ENCODE measurements at regions not wholly inside any gene's neighbourhood (a gene's known extent, or its start where the extent isn't known, plus 50 kb on each side); places are given as distances from the start of the nearest gene placed in this dataset.
"Not testable (repeated sequence)": the region's sequence is repeated elsewhere in the genome, so short reads cannot be mapped to it uniquely, and the experiment has no call there.

DNA sequence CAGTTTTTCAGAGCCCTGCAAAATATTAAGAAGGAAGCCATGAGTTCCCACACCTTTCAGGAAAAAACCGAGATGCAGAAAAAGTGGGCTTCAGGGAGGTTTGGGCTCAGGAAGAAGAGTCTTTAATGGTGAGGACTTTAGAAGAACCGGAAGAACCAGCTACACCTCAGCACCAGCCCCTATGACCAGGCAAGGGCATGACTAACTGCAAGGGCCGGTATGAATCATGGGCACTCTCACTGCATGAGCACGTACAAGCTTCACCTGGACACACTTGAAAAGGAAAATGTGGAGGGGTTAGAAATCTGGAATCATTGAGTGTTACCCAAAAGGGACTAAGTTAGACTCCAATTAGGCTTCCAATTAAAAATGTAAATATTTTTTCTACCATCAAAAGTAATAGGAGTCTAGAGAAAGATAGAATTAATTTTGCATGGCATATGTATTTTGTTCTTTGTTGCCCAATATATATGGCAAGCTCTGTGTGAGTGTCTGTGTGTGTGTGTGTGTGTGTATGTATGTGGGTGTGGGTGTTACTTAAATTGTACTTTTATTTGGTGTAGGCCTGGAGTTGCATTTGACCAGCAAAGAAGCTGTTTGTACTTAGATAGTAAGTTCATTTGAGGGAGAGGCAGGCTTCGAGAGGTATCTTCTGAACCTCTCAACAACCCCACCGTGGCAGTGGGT lies 66.5 kb upstream of the THUMPD2 start:
- H3K4me3 ChIP-seq (ENCODE audit: low read depth, low read length) = no peak overlapping the region
- DNase-seq (ENCODE audit: low read depth) = no peak
- TF ChIP-seq, protein P1, sequence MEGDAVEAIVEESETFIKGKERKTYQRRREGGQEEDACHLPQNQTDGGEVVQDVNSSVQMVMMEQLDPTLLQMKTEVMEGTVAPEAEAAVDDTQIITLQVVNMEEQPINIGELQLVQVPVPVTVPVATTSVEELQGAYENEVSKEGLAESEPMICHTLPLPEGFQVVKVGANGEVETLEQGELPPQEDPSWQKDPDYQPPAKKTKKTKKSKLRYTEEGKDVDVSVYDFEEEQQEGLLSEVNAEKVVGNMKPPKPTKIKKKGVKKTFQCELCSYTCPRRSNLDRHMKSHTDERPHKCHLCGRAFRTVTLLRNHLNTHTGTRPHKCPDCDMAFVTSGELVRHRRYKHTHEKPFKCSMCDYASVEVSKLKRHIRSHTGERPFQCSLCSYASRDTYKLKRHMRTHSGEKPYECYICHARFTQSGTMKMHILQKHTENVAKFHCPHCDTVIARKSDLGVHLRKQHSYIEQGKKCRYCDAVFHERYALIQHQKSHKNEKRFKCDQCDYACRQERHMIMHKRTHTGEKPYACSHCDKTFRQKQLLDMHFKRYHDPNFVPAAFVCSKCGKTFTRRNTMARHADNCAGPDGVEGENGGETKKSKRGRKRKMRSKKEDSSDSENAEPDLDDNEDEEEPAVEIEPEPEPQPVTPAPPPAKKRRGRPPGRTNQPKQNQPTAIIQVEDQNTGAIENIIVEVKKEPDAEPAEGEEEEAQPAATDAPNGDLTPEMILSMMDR (IDR thresholded peaks at IDR 0.05; ENCODE audit: control insufficient read depth, extremely low read depth, insufficient read depth) = no peak

DNA sequence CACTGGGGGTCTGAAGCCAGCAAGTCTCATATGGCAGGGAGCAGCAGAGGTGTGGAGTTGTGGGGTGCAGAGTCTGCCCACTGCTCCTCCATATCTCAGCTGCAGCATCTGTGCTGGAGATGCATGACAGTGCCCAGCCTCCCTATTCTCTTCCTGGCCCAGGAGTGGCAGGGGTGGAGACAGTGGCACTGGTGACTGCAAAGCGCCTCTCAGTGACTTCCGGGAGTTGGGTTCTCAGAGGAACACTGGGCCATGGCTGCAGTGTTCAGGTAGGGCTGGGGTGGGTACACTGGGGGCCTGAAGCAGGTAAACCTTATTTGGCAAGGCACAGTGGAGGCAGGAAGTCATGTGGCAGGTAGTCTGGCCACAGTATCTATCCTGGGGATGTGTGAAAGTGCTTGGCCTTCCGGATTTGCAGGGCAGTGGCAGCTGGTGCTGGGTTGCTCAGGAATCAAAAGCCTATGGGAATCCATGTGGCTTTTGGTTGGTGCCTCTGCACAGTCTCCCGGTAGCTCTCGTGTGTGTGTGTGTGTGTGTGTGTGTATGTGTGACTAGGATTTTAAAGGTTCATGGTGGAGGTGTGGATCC lies 60.3 kb upstream of the THUMPD2 start:
- no peak for DNase-seq (ENCODE audit: low read depth)
- no peak overlapping the region for H3K4me3 ChIP-seq (ENCODE audit: low read depth, low read length)
- TF ChIP-seq, protein P1 (IDR thresholded peaks at IDR 0.05; ENCODE audit: control insufficient read depth, extremely low read depth, insufficient read depth) = no peak

DNA sequence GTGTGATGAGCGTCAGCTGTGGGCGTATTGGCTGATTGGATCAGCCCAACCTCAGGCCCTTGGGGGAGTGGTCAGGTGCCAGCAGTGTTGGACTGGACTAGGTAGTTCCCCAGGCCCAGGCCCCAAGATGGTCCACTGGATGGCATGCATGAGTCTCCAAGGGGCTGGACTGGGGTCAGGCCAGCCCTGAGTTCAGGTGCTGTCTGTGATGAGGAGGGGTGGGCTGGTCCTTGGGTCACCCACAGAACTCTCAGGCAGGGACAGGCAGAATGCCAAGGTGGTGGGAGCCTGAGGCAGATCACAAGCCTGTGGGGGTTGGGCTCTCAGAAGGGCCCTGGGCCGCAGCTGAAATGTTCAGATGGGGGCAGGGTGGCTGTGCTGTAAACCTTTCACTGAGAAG lies 59.5 kb upstream of the THUMPD2 start:
- no peak for DNase-seq (ENCODE audit: low read depth)
- H3K4me3 ChIP-seq (ENCODE audit: low read depth, low read length) = no peak overlapping the region
- TF ChIP-seq, protein P1 (IDR thresholded peaks at IDR 0.05; ENCODE audit: control insufficient read depth, extremely low read depth, insufficient read depth) = no peak

DNA sequence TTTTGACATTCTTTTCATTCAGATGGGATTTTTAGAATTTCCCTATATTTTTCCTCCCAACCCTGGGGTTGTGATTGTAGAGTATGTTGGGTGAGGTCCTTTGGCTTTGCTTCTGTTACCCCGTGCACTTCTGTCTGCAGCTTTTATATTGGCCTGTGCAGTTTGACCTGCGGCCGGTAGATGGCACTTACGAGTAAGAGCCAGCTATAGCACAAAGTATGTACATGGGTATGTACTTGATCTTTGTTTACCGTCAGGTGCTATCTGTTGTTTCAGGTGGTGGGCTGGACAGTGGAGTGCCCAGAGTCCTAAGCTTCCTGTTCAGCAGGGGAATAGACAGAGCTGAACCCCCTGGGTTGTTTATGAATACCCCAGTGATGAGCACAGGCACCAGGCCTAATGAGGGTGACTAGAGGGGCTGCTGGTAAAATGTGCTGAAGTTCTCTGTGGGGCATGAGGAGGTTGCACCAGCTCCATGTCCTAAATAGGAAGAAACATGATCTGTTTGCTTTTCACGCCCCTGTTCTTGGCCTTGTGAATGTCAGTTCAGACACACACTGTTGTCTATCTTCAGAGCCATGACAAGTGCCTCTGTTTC lies 58.9 kb upstream of the THUMPD2 start:
- no peak overlapping the region for H3K4me3 ChIP-seq (ENCODE audit: low read depth, low read length)
- TF ChIP-seq, protein P1 (IDR thresholded peaks at IDR 0.05; ENCODE audit: control insufficient read depth, extremely low read depth, insufficient read depth) = peak; percentile 74
- DNase-seq (ENCODE audit: low read depth) = peak; percentile 23

DNA sequence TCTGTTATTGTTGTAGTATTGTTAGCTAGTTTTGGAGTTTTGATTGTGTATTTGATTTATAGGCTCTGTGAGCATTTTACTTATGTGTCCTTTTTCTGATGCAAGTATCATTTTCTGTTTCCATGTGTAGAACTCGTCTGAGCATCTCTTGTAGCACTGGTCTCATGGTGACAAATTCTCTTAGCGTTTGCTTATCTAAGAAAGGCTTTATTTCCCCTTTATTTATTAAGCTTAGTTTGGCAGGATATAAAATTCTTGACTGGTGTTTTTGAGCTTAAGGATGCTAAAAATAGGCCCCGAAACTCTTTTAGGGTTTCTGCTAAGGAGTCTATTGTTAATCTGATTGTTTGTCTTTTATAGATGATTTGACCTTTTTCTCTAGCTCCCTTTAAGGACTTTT lies 57.6 kb upstream of the THUMPD2 start:
- TF ChIP-seq, protein P1 (IDR thresholded peaks at IDR 0.05; ENCODE audit: control insufficient read depth, extremely low read depth, insufficient read depth) = no peak
- H3K4me3 ChIP-seq (ENCODE audit: low read depth, low read length) = no peak overlapping the region
- DNase-seq (ENCODE audit: low read depth) = no peak

DNA sequence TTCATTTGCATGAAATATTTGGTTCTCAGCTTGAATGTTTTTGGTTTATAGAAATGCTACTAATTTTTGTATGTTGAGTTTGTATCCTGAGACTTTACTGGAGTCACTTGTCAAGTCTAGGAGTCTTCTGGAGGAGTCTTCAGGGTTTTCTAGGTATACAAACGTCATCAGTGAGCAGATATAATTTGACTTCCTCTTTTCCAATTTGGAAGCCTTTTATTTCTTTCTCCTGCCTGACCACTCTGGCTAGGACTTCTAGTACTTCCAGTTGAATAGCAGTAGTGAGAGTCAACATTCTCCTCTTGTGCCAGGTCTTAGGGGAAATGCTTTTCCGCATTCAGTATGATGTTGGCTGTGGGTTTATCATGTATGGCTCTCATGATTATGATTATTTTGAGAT lies 55.4 kb upstream of the THUMPD2 start:
- TF ChIP-seq, protein P1 (IDR thresholded peaks at IDR 0.05; ENCODE audit: control insufficient read depth, extremely low read depth, insufficient read depth) = no peak
- H3K4me3 ChIP-seq (ENCODE audit: low read depth, low read length) = no peak overlapping the region
- no peak for DNase-seq (ENCODE audit: low read depth)

DNA sequence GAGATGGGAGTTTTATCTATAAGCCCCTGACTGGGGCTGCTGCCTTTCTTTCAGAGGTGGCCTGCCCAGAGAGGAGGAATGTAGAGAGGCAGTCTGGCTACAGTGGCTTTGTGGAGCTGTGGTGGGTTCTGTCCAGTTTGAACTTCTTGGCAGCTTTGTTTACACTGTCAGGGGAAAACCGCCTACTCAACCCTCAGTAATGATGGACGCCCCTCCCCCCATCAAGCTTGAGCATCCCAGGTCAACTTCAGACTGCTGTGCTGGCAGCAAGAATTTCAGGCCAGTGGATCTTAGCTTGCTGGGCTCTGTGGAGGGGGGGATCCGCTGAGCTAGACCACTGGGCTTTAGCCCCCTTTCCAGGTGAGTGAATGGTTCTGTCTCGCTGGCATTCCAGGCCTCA lies 51.6 kb upstream of the THUMPD2 start:
- not testable (repeated sequence) for DNase-seq (ENCODE audit: low read depth); H3K4me3 ChIP-seq (ENCODE audit: low read depth, low read length)
